Fibroblast of the aortic adventitia (primary cell): ENCODE measurements at regions not wholly inside any gene's neighbourhood (a gene's known extent, or its start where the extent isn't known, plus 50 kb on each side); places are given as distances from the start of the nearest gene placed in this dataset.

ENCODE experiments used
- DNase-seq: peaks from one replicate; pipeline ENCODE4 v3.0.0-alpha.2; 2010; ENCODE audit warnings: low read depth
- H3K4me3 ChIP-seq: 2 replicates; pipeline ENCODE4 v1.5.1; 2011; ENCODE audit warnings: low read depth, mild to moderate bottlenecking, control low read depth, low read length, moderate library complexity
- CTCF ChIP-seq: IDR thresholded peaks from 2 replicates; pipeline ENCODE4 v1.5.1; 2011; ENCODE audit warnings: mild to moderate bottlenecking, low read length, control low read depth, inconsistent platforms; ENCODE audit not compliant: insufficient read depth

GRCh38 chr1:199449681-199450080 is 577.8 kb upstream of the NR5A2 start:
- no peak for TF ChIP-seq CTCF
- DNase-seq = no peak

GRCh38 chr1:199452627-199453026 is 574.9 kb upstream of the NR5A2 start:
- no peak for TF ChIP-seq CTCF
- no peak for DNase-seq
- H3K4me3 ChIP-seq = no peak overlapping the region

More at GRCh38 chr1:199449681-199450080, 577.8 kb upstream of the NR5A2 start:
- H3K4me3 ChIP-seq = no peak overlapping the region

GRCh38 chr1:199453723-199454122 is 573.8 kb upstream of the NR5A2 start:
- DNase-seq = peak; percentile 78
- no peak overlapping the region for H3K4me3 ChIP-seq
- no peak for TF ChIP-seq CTCF

GRCh38 chr1:199460933-199461332 is 566.6 kb upstream of the NR5A2 start:
- TF ChIP-seq CTCF = peak; percentile 5
- DNase-seq = peak; percentile 31

GRCh38 chr1:199463521-199464127 is 563.9 kb upstream of the NR5A2 start:
- peak; percentile 80 for DNase-seq
- H3K4me3 ChIP-seq = no peak overlapping the region
- peak; percentile 56 for TF ChIP-seq CTCF

More at GRCh38 chr1:199460933-199461332, 566.6 kb upstream of the NR5A2 start:
- H3K4me3 ChIP-seq = no peak overlapping the region

- H3K4me3 ChIP-seq = no peak overlapping the region
- no peak for TF ChIP-seq CTCF
- no peak for DNase-seq
Measured at GRCh38 chr1:199466961-199467360, 560.5 kb upstream of the NR5A2 start.

GRCh38 chr1:199472018-199472417 is 555.5 kb upstream of the NR5A2 start:
- peak; percentile 45 for DNase-seq
- no peak for TF ChIP-seq CTCF
- no peak overlapping the region for H3K4me3 ChIP-seq
